DMS 273 (cell line): ENCODE measurements at regions not wholly inside any gene's neighbourhood (a gene's known extent, or its start where the extent isn't known, plus 50 kb on each side); places are given as distances from the start of the nearest gene placed in this dataset.

Experiments
- DNase-seq: peaks from one replicate; lab custom pipeline; 2025; ENCODE audit not compliant: unreplicated experiment; lab: John Stamatoyannopoulos, UW

- no peak for DNase-seq
Observed at GRCh38 chr12:125650587-125650986, 585.4 kb downstream of the AACS start.

DNA sequence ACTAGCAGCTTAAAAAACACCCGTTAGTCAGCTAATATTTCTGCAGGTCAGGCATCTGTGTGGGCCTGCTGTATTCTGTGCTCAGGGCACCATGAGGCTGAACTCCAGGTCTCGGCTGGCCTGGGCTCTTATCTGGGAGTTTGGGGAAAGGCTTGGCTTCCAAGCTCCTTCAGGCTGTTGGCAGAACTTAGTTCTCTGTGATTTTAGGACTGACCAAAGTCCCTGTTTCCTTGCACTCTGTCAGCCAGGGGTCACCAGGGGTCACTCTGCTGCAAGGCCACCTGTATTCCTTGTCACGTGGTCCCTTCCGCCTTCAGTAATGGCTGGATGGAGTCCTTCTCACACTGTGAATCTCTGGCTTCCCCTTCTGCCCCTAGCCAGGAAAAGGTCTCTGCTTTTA is 586.4 kb downstream of the AACS start:
- no peak for DNase-seq

GRCh38 chr12:125652681-125653080 is 587.4 kb downstream of the AACS start:
- DNase-seq = no peak

GRCh38 chr12:125657681-125658080 is 592.4 kb downstream of the AACS start:
- no peak for DNase-seq

DNA sequence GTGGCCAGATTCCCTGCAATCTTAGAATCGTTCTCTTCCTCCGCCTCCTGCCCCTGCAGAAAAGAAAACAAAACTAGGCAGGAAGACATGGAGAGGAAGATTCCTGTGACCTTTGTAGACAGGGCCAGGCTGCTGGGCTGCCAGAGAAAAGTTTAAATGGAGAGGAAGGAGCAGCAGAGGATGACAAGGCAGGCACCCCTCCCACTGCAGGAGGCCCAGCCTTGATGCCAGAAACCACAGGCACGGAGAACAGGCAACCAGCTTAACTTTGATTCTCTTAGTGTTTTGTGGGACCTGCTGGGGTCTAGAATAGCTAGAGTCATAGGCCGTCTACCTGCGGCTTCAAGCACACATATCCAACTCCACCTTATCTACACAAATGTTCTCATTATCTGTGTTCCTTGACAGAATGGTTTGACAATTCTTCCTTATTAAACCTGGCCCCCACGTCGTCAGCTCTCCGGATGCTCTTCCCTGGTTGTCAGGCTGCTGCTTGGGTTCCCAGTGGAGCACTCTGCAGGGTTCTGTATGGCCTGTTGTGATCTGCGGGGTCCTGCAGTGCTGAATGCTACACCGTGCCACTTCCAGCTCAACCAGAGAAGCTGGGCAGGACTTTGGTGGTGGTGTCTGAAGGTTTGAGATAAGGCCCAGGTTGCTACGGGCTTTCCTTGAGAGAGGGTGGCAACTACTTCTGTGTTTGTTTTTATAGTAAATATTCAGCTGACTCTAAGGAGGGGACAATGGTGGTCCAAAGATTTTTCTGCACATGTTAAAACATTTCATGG is 609.5 kb downstream of the AACS start:
- no peak for DNase-seq

GRCh38 chr12:125676366-125676765 is 611.1 kb downstream of the AACS start:
- no peak for DNase-seq

DNA sequence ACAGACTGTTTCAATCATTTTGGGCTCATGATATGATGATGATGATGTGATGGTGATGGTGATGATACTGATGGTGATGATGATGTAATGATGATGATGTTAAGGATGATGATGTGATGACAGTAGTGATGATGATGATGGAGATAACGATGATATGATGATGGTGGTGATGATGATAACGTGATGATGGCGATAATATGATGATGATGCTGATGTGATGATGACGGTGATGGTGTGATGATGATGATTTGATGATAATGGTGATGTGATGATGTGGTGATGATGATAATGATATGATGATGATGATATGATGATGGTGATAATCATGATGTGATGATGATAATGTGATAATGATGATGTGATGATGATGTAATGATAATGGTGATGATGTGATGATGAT is 612.6 kb downstream of the AACS start:
- DNase-seq = no peak

- DNase-seq = no peak
Observed at GRCh38 chr12:125678589-125678993, 613.4 kb downstream of the AACS start.

DNA sequence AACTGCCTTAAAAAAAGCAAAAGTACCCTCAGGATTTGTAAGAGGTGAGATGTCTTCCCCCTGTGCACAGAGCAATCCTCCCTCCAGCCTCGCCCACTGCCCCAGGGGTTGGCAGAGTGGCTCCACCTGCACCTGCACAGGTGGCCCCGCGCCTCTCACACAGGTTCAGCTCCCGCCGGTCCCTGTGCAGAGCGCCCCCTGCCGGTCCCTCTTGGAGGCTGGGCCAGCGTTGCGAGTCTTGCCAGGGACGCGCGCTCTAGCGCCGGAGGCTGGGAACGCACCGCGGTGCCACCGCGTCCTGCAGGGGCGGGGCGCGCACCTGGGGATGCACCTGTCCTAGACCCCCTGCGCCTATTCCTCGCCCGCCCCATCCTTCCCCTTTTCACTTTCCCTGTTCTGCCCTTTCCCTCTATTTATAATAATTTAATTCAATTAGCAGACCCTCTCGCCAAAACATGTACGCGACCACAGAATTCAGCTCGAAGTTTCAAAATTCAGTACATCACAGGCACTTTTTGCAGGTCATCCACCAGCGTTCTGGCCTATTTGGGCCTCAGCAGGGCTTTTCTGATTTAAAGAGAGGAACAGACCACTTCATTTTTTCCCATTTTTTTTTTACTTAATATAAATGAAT is 618.6 kb downstream of the AACS start:
- DNase-seq = peak; percentile 48

DNA sequence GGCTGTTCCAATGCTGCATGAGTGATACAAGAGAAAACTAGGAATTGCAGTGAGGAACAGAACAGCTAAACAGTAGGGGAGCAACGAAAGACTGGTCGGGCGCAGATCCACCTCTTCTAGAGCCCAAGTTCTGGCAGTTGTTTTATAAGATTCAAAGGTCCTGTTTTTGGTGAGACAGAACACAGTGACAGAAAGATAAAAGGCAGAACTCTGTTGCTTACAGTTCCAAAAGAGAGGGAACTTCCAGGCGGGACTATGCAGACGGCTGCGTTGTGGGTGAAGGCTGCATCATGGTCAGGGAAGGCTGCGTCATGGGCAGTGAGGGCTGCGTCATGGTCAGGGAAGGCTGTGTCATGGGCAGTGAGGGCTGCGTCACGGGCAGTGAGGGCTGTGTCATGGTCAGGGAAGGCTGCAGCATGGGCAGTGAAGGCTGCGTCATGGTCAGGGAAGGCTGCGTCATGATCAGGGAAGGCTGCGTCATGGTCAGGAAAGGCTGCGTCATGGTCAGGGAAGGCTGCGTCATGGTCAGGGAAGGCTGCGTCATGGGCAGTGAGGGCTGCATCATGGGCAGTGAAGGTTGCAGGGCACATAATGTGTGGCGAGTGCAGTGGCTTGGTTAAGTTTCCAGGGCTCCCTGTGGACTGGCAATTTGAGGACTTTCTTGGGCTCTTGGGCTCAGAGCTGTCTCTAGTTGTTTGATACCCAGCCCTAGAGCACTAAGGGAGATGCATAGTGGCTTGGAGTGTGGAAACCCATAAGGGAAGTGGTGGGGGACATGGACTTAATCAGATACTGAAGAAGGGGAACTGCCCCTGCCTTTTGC is 619.9 kb downstream of the AACS start:
- no peak for DNase-seq

GRCh38 chr12:125685915-125686314 is 620.7 kb downstream of the AACS start:
- no peak for DNase-seq

DNA sequence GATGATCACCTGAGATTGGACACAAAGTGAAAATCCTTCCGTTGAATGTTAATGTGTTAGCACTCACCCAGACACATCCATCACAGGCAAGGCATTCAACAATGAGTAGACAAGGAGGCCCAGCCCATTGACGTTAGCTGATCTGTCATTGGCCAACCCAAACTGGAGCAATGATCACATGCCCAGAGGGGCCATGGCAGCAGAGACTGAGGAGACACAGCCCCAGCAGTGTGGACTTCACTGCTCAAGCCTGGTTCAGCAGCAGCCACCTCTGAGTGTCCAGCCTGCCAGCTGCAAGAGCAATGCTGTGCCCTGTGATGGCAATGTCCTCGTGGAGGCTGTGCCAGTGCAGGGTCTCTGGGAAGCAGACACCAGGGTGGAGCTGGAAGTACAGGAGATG is 622.2 kb downstream of the AACS start:
- no peak for DNase-seq

- DNase-seq = no peak
Observed at GRCh38 chr12:125687820-125688219, 622.6 kb downstream of the AACS start.

DNA sequence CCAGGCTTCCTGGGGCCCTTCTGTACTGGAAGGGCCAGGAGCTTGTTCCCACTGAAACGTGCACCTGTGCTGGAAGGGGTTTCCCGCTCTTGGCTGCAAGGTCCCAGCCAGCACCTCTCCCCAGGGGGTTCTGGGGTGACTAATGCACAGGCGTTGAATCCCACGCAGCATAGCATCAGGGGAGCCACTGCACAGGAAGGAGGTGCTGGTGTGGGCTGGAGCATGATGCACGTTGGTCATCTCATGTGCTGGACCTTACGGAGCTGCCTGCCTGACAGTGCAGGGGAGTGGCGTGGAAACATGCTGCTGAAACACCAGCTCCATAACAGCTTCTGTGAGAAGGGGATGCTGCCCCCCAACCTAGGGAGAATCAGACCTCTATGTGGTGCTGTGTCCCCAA is 623.0 kb downstream of the AACS start:
- DNase-seq = no peak

DNA sequence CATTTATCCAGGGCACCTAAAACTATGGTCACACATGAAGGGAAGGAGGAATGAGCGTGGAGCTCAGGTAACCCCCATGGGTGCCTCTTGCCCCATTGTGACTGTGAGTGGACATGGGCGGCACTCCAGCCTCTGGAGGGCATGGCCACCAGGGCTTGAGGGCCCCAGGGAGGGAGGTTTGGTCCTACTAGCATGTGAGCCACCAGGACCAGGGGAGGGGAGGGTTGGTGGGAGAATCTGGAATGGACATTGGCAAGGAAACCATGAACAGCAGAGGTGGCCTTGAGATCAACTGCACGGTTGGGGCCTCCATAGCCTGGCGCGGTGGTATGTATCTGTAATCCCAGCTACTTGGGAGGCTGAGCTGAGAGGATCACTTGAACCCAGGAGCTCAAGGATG is 623.6 kb downstream of the AACS start:
- no peak for DNase-seq

- no peak for DNase-seq
Observed at GRCh38 chr12:125689576-125690410, 624.6 kb downstream of the AACS start.

- DNase-seq = no peak
Observed at GRCh38 chr12:125690841-125691240, 625.6 kb downstream of the AACS start.

DNA sequence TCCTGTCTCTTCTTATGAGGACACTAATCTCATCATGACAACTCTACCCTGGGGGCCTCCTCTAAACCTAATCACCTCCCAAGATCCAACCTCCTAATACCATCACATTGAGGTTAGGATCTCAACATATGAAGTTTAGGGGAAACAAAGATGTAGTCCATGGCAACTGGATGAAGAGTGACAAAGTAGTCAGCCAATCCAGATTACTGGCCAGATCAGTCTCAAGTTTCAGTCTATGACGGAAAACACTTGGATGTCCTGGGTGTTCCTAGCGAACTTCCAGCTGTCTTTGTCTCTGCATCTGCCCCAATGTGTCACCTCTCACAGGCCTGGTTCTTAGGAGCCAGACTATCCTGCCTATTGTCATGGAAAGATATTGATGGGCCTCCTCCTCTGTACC is 630.8 kb downstream of the AACS start:
- DNase-seq = no peak

GRCh38 chr12:125704803-125705202 is 639.6 kb downstream of the AACS start:
- no peak for DNase-seq

- DNase-seq = no peak
Observed at GRCh38 chr12:125720961-125721360, 655.7 kb downstream of the AACS start.

DNA sequence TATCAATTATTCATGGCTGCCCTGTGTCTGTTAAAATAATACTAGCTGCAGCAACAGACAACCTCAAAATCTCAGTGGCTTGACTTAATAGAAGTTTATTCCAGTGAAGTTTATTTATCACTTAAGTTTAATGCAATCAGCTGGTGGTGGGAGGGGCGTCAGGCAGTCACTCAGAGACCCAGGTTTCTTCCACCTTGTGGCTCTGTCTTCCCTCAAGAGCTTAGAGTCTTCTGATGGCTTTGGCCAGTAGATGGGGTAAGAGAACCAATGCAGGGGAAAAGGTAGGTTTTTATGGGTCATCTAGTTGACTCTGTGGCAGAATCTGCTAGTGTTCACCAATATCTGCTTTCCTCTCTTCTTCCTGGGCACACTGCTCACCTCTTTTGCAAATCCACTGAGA is 668.9 kb downstream of the AACS start:
- peak; percentile 1 for DNase-seq
